ENCODE measurements at regions not wholly inside any gene's neighbourhood (a gene's known extent, or its start where the extent isn't known, plus 50 kb on each side); places are given as distances from the start of the nearest gene placed in this dataset.
"Not testable (repeated sequence)": the region's sequence is repeated elsewhere in the genome, so short reads cannot be mapped to it uniquely, and the experiment has no call there.

DNA sequence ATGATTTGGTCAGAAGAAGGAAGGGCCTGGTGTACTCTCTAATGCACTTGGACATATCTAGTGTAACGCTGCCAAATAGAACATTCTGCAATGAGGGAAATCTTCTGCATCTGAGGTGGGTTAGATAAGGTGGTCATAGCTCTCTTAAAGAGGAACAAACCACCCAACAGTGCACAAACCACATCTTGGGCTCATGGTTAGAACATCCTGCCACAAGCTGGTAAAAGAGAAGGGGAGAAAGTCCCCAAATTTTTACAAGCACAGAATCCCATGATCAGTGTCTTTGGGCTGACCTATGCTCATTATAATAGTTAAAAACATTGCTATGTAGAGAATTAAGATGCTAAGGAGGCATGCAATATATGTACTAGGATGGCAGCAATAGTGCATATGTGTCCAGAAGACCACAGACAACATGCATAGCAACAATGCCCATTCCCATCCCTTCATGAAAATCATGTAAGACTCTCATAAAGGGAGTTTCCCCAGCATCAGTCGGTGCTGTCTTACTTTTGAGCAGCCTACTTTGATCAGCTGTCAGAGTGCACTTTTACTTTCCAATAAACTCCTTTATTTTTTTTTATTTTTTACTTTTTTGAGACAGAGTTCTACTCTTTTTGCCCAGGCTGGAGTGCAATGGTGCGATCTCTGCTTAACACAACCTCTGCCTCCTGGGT lies 99.7 kb upstream of the SLC7A11 start:
- Mint-ChIP-seq H3K27me3 (no peaks in the 10 kb centered on the region), H3K4me3 (no peak overlapping the region), H3K9me3 (no peaks in the 10 kb centered on the region)

DNA sequence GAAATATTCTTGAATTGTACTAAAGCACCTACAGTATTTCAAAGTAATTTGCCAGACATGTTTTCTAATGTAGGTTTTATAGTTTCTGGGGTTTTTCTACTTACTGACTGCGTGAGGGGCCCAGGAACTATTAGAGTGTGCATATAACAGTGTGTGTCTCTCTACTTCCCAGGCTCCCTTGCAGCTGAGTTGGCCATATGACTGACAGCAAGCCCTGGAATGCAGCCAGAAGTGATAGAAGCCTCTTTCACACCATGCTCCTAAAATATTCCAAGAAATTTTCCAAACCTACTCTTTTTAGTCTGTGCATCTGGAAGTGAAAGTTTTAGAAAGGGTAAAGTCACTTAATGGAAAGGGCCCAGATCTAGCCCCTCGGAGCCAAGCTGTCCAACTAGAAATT lies 96.7 kb upstream of the SLC7A11 start:
- no peak overlapping the region for H3K27ac Mint-ChIP-seq
- no peaks in the 10 kb centered on the region for H3K36me3 Mint-ChIP-seq
- no peak for ATAC-seq
- no peaks in the 10 kb centered on the region for H3K27me3 Mint-ChIP-seq
- no peak overlapping the region for H3K4me3 Mint-ChIP-seq
- H3K9me3 Mint-ChIP-seq: no peaks in the 10 kb centered on the region
- peaks cover 13% of the 10 kb centered on the region for H3K4me1 Mint-ChIP-seq

More for the DNA sequence above, 99.7 kb upstream of the SLC7A11 start:
- peak; percentile 89 for ATAC-seq
- Mint-ChIP-seq H3K36me3 (no peaks in the 10 kb centered on the region), H3K4me1 (peaks cover 18% of the 10 kb centered on the region), H3K27ac (no peak overlapping the region)

DNA sequence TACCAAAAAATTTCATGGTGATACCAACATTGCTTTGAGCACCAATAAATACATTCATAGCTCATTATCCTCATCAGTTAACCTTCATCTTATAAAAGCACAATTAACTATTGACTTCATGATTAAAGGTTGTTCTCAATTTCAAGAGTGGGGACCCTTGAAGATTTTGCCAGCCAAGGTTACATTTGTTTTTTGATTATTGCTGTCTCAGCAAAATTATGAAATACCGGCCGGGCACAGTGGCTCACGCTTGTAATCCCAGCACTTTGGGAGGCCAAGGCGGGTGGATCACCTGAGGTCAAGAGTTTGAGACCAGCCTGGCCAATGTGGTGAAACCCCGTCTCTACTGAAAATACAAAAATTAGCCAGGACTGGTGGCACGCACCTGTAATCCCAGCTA lies 96.1 kb upstream of the SLC7A11 start:
- not testable (repeated sequence) for H3K9me3 Mint-ChIP-seq, H3K27me3 Mint-ChIP-seq, H3K4me1 Mint-ChIP-seq, H3K27ac Mint-ChIP-seq, H3K36me3 Mint-ChIP-seq, ATAC-seq, H3K4me3 Mint-ChIP-seq

DNA sequence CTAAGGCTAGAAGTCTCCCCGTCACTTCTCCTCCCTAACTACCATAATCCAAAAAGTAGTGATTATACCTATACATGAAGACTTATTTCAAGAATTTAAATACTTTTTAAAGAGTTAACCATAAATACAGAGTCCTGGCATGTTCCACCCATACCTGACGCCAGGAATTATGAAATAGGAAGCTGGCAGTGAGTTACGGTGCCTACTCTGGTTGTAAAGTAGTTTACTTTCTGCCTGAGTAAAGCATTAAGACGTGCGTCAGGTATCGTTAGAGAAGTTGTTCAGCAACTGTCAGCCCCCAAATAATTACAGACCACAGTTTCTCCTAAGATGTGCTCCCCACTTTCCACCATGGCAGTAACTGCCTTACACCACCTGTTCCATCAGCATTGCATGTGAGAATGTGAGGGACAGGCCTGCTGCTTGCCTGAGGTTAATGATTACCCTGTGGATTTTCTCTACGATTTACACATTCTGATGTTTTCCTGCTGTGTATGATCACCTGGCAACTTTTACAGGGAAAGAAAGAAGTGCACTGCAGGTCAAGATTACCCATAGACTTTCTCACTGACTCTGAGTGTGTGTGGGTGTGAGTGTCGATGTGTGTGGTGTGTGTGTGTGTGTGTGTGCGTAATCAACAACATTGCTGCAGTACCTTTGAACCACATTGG lies 92.3 kb upstream of the SLC7A11 start:
- peaks cover 7% of the 10 kb centered on the region for H3K4me1 Mint-ChIP-seq
- H3K27ac Mint-ChIP-seq: no peak overlapping the region
- no peaks in the 10 kb centered on the region for H3K36me3 Mint-ChIP-seq
- ATAC-seq: no peak
- H3K9me3 Mint-ChIP-seq: peaks cover 11% of the 10 kb centered on the region
- no peak overlapping the region for H3K4me3 Mint-ChIP-seq
- no peaks in the 10 kb centered on the region for H3K27me3 Mint-ChIP-seq

DNA sequence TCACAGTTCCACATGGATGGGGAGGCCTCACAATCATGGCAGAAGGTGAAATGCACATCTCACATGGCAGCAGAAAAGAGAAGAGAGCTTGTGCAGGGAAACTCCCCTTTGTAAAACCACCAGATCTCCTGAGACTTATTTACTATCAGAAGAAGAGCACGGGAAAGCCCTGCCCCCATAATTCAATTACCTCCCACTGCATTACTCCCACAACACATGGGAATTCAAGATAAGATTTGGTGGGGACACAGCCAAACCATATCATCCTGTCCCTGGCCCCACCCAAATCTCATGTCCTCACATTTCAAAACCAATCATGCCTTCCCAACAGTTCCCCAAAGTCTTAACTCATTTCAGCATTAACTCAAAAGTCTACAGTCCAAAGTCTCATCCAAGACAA lies 90.3 kb upstream of the SLC7A11 start:
- H3K9me3 Mint-ChIP-seq: peaks cover 11% of the 10 kb centered on the region
- not testable (repeated sequence) for H3K4me1 Mint-ChIP-seq

DNA sequence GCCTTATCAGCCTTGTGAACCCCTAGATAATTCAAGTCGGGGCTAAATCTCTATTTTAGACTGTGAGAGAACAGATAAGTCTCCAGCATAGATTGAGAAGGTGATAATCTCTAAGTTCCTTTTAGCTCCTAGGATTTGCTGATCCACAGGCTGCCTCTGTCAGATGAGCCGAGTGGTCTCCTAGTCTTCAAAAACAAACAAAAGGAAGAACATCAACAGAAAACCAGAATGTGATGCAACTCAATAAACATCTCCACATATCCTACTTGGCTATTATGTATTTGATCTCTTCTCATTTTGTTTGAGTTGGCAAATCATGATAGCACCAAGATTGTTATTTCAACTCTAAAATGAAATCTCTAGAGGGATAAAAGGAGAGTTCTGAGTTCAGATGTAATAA lies 88.4 kb upstream of the SLC7A11 start:
- ATAC-seq: no peak
- Mint-ChIP-seq H3K4me1 (peaks cover 7% of the 10 kb centered on the region), H3K4me3 (no peak overlapping the region), H3K36me3 (no peaks in the 10 kb centered on the region), H3K27ac (no peak overlapping the region), H3K27me3 (peaks cover 8% of the 10 kb centered on the region), H3K9me3 (peaks cover 11% of the 10 kb centered on the region)

More for the DNA sequence above, 90.3 kb upstream of the SLC7A11 start:
- H3K27me3 Mint-ChIP-seq, ATAC-seq, H3K27ac Mint-ChIP-seq, H3K4me3 Mint-ChIP-seq, H3K36me3 Mint-ChIP-seq: not testable (repeated sequence)

DNA sequence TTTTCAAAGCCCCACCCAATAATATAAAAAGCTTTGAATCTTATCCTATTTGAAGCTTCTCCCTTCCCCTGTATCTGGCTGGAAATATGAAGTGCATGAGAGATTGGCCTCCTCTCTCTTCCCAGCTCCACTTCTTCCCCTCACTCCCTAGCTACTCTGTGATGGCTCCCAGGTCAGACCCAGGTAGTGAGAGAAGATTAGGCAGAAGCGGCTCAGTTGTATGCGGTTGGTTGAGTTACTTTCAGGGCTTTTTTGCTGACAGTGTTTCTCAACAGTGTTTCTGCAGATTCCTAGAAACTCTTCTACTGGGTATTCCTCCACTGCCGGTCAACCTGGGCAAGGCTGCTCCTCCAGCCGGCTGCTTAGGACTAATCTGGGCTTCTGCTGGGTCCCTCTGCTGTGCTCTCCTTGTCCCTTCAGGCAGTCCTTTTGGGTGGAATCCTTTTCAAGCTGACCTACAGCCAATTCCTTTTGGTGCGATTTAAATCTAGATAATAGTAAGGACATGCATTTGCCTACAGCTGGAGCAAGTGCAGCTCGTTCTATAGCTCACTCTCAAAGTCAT lies 87.4 kb upstream of the SLC7A11 start:
- Mint-ChIP-seq H3K4me1 (peaks cover 7% of the 10 kb centered on the region), H3K4me3 (no peak overlapping the region), H3K27ac (no peak overlapping the region), H3K36me3 (no peaks in the 10 kb centered on the region), H3K9me3 (peaks cover 11% of the 10 kb centered on the region), H3K27me3 (peaks cover 8% of the 10 kb centered on the region)
- ATAC-seq: no peak

DNA sequence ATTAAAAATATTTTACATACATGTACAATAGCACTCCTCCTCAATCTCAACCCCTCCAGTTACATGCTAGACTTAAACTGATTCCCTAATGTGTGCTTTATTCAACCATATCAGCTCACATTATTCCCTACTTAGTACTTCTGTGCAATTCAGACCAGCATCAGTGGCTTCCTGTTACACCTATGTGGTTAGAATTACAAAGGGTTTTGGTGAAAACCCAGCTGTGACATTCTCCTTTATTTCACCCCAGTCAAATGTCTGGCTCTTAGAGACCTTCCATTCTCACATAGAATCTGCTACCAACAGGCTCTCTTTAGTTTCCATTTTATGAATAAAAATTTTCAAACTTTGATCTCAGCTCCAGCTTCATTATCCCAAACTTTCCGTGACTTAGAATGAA lies 85.2 kb upstream of the SLC7A11 start:
- Mint-ChIP-seq H3K36me3 (no peaks in the 10 kb centered on the region), H3K4me3 (no peak overlapping the region), H3K9me3 (peaks cover 6% of the 10 kb centered on the region), H3K27ac (no peak overlapping the region), H3K27me3 (peaks cover 8% of the 10 kb centered on the region), H3K4me1 (peaks cover 3% of the 10 kb centered on the region)
- ATAC-seq: no peak

DNA sequence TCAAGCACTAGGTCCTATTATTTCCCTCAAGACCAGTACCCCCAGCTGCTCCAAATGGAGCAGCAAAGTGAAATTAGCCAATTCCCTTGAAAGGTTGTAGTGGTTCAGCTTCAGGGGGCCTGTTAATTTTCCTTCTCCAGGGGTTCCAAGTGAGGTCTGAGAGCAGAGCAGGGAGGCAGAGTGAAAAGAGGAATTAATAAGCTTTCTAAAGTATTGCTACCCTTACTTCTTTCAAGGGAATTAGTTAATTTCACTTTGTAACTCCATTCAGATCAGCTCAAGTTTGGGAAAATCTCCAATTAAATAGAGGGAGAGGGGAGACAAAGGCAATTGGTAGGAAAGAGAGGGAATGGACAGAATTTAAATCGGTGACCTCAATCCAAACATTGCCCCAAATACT lies 78.7 kb upstream of the SLC7A11 start:
- ATAC-seq: no peak
- peaks cover 3% of the 10 kb centered on the region for H3K9me3 Mint-ChIP-seq
- H3K4me3 Mint-ChIP-seq: no peak overlapping the region
- H3K27me3 Mint-ChIP-seq: no peaks in the 10 kb centered on the region
- H3K4me1 Mint-ChIP-seq: no peaks in the 10 kb centered on the region
- H3K36me3 Mint-ChIP-seq: no peaks in the 10 kb centered on the region
- H3K27ac Mint-ChIP-seq: no peak overlapping the region

DNA sequence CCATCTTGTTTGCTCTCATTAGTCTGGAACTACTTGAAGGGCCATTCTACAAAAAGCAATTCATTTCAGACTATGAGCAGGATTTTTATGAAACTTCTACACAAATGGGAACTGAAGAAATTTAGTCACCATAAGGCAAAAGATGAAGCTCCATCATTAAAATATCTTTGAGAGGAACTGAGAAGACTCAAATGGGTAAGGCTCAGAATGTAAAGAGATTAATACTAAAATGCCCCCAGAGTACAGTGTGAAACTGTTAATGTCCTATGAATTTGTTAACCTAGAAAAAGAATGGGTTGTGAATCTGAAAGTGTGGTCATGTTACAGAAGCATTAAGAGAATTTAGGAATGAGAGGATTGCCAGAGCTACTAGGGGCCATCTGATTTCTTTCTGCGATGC lies 77.9 kb upstream of the SLC7A11 start:
- Mint-ChIP-seq H3K4me3 (no peak overlapping the region), H3K4me1 (no peaks in the 10 kb centered on the region), H3K36me3 (no peaks in the 10 kb centered on the region), H3K27me3 (no peaks in the 10 kb centered on the region), H3K27ac (no peak overlapping the region), H3K9me3 (peaks cover 4% of the 10 kb centered on the region)
- peak; percentile 45 for ATAC-seq

DNA sequence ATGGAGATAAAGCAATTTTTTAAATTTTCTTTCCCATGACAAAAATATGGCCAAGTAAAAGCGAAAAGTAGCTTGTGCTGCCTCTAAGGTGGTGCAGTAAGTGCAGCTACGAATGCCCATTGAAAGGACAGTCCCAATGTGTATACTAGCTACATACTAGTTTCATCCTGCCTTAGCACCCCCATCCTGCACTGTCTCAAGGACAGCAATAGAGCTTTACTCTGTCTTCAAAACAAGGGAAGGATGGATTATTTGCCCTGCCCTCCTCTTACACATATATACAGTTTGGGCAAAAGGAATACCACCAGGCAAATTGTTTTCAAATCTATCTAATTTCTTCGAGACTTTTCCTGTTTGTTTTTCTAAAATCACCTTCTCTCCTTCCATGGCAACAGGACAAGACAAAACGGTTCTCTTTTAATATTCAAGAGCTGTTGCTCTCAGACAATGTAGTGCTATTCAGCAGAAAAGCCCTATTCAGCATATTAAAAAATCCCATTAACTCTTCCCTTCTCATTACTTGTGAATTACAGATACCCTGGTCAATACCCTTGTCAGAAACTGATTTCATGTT lies 75.1 kb upstream of the SLC7A11 start:
- Mint-ChIP-seq H3K36me3 (no peaks in the 10 kb centered on the region), H3K27me3 (no peaks in the 10 kb centered on the region), H3K9me3 (peaks cover 4% of the 10 kb centered on the region), H3K4me3 (no peak overlapping the region), H3K27ac (no peak overlapping the region), H3K4me1 (no peaks in the 10 kb centered on the region)
- ATAC-seq: no peak

DNA sequence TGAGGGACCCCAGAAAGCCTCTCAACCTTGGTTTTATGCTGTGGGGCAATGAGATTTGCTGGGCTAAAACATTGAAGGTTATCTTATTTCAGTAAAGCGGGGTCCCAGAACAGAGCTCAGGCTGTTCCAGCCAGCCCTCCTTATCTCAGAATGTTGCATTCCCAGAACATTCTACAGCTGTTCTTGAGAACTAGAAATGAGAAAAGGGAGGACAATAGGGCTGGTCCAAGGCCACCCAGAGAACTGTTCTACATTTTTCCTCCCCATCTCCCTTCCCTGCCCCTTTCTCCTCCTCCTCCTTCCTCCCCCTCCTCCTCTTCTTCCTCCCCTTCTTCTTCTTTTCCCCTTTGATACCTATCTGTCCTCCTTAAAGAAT lies 70.4 kb upstream of the SLC7A11 start:
- H3K36me3 Mint-ChIP-seq: no peaks in the 10 kb centered on the region
- H3K9me3 Mint-ChIP-seq: peaks cover 5% of the 10 kb centered on the region
- no peak overlapping the region for H3K27ac Mint-ChIP-seq
- H3K27me3 Mint-ChIP-seq: no peaks in the 10 kb centered on the region
- H3K4me3 Mint-ChIP-seq: no peak overlapping the region
- ATAC-seq: no peak
- H3K4me1 Mint-ChIP-seq: peaks cover 2% of the 10 kb centered on the region

DNA sequence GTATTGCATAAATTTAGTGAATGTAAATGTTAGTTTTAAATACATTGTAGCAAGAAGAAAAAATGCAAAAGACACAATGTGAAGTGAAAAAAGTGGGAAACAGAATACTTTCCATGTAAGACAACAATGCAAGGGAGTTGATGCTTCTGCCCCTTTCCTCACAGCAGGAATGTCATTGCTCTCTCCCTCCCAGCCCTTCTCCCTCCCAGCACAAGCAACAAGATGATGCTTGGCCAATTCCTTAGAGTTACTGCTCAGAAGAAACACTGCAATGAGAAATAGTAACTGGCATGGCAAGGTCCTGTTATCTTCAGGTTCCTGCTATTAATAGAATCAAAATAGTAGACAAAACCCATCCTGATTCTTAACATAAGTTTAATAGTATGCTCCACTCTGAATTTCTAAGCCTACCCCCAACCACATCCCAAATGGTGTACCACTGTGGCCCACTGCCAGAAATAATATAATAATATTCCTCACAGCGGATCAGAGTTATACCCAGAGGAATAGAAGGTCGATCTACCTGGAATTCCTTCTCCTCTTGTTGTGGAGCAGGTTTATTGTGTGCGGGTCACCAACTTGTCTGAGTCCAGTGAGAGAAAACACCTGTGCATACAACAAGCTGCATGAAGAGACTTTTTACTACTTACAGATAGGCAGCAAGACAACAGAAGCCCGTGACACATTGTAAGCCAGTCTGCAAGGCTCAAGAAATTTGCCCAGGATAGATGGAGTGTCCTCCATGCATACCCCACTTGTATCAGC lies 69.8 kb upstream of the SLC7A11 start:
- no peak overlapping the region for H3K4me3 Mint-ChIP-seq
- H3K36me3 Mint-ChIP-seq: no peaks in the 10 kb centered on the region
- H3K27me3 Mint-ChIP-seq: no peaks in the 10 kb centered on the region
- ATAC-seq: no peak
- H3K27ac Mint-ChIP-seq: no peak overlapping the region
- peaks cover 6% of the 10 kb centered on the region for H3K4me1 Mint-ChIP-seq
- H3K9me3 Mint-ChIP-seq: peaks cover 9% of the 10 kb centered on the region

DNA sequence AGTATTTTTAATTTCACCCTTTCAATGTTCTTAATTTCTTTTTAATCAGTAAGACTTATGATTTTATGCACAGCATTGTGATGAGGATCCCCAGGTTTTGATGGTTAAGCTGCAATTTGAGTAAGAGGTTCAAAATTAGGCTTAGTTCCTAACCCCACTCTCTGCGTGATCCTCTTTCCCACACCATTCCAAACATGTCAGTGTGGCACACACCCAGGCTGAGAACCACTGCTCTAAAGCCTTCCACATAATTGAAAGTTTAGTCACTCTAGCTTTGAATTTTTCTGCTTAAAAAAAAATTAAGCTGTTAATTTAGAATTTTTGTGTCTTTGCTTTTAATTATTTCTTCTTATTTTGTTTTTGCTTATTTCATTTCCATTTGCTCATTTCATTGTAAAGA lies 68.8 kb upstream of the SLC7A11 start:
- no peak for ATAC-seq
- H3K4me1 Mint-ChIP-seq: peaks cover 6% of the 10 kb centered on the region
- H3K4me3 Mint-ChIP-seq: no peak overlapping the region
- no peaks in the 10 kb centered on the region for H3K27me3 Mint-ChIP-seq
- no peaks in the 10 kb centered on the region for H3K36me3 Mint-ChIP-seq
- H3K27ac Mint-ChIP-seq: no peak overlapping the region
- H3K9me3 Mint-ChIP-seq: peaks cover 8% of the 10 kb centered on the region

DNA sequence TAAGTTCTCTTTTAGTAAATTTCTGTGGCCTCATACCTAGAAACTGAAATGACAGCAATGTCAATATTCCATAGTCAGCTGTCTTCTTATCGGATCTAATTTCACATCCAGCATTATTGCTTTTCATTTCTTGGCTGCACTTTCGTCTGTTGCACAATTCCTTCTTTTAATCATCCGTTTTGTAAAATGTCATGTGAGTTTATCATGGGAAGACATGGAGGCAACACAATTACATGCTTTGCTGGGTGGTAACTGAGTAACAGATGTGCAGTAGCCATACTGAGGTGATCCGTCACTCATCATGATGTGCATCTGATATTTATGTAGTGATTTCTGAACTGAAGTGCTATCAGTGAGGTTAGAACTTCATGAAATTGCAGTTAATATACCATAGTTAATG lies 68.3 kb upstream of the SLC7A11 start:
- no peak for ATAC-seq
- H3K27ac Mint-ChIP-seq: no peak overlapping the region
- H3K9me3 Mint-ChIP-seq: peaks cover 5% of the 10 kb centered on the region
- H3K27me3 Mint-ChIP-seq: no peaks in the 10 kb centered on the region
- peaks cover 6% of the 10 kb centered on the region for H3K4me1 Mint-ChIP-seq
- no peak overlapping the region for H3K4me3 Mint-ChIP-seq
- no peaks in the 10 kb centered on the region for H3K36me3 Mint-ChIP-seq
